ENCODE measurements at regions not wholly inside any gene's neighbourhood (a gene's known extent, or its start where the extent isn't known, plus 50 kb on each side); places are given as distances from the start of the nearest gene placed in this dataset.
"Not testable (repeated sequence)": the region's sequence is repeated elsewhere in the genome, so short reads cannot be mapped to it uniquely, and the experiment has no call there.

DNA sequence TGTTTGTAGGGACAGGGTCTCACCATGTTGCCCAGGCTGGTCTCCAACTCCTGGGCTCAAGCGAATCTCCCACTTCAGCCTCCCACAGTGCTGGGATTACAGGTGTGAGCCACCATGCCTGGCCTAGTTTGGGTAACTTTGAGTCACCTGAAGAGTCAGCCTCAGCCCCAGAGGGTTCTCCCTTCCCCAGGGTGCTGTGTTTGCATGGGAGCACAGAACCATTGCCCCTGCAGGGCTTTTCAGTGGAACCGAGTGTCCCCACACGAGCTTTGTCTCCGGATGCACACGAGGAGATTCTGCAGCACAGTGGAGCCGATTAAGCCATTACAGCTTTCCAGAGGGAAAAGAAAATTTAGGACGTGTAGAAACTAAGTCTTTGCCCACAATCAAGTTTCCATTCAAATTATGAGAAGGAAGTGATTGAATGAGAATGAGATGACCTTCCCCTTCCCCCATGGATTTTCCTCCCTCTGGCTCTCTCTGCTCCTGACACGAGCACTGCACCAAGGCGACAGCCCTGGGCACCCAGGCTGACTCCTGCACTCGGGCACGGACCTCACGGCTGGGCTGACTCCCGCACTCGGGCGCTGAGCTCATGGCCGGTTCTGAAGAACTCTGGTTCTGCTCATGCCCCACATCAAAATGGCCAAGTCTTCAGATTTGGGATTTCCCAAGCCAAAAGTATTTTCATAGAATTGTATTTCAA lies 81.8 kb downstream of the TTLL2 start:
- in situ Hi-C loops (cut with HindIII; ENCODE audit: low pct_ligation_motif_present, low pct_unique_long_range_greater_than_20kb, low sequenced_read_pairs); DNase-seq: not testable (repeated sequence)

DNA sequence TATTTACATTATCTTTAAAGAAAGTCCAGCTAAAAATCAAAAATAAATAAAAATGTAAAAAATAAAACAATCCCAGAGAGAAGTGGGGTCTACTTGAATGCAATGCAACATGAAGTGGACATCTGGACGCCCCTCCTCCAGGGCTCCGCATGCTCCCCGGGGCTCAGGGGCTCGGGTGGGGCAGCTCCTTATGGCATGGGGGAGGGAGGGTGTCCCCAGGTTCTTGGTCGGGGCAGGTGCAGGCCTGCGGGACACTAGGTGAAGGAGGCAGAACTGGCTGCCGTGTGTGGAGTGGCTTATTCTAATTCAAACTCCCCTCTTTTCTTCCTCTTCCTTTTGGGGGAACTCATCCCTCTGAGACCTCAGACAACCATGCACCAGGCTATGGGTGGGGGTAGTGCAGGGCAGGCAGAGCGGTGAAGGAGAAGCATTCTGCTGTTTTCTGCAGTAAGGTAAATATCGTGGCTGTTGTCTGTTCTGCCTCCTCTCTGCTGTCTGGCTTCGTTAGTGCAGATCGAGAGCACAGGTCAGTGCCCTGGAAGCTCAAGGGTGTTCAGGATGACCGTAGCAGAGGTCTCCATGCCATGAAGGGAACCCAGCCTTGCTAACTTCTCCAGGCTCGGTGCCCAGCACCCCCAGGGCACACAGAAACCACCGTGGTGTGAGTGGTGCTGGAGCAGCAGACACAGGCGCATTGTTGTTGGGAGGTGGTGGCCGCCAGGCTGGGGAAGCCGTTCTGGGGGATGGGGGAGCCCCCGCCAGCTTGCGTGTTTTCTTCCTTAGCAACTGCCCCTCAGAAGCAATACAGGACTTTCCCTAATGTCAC lies 82.6 kb downstream of the TTLL2 start:
- in situ Hi-C loops (cut with HindIII; ENCODE audit: low pct_ligation_motif_present, low pct_unique_long_range_greater_than_20kb, low sequenced_read_pairs): no loop called here
- DNase-seq: no peak

- in situ Hi-C loops (cut with HindIII; ENCODE audit: low pct_ligation_motif_present, low pct_unique_long_range_greater_than_20kb, low sequenced_read_pairs): no loop called here
- no peak for DNase-seq
Observed at GRCh38 chr6:167408235-167408869, 83.5 kb downstream of the TTLL2 start.

- in situ Hi-C loops (cut with HindIII; ENCODE audit: low pct_ligation_motif_present, low pct_unique_long_range_greater_than_20kb, low sequenced_read_pairs): no loop called here
- DNase-seq: no peak
Observed at GRCh38 chr6:167409079-167409478, 84.2 kb downstream of the TTLL2 start.

DNA sequence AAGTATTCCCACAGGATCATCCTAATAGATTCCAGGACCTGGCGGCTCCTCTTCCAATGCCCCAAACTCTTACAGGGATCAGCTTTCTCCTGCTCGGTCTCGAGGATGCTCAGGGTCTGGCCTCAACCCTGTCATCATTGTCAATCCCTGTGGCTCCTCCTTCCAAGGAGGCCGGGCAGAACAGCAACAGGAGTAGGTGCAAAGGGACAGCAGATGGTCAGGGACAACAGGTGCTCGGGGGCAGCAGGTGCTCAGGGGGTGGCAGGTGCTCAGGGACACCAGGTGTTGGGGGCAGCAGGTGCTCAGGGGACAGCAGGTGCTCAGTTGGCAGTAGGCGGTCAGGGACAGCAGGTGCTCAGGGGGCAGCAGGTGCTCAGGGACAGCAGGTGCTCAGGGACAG lies 84.8 kb downstream of the TTLL2 start:
- in situ Hi-C loops (cut with HindIII; ENCODE audit: low pct_ligation_motif_present, low pct_unique_long_range_greater_than_20kb, low sequenced_read_pairs): no loop called here
- DNase-seq: no peak

DNA sequence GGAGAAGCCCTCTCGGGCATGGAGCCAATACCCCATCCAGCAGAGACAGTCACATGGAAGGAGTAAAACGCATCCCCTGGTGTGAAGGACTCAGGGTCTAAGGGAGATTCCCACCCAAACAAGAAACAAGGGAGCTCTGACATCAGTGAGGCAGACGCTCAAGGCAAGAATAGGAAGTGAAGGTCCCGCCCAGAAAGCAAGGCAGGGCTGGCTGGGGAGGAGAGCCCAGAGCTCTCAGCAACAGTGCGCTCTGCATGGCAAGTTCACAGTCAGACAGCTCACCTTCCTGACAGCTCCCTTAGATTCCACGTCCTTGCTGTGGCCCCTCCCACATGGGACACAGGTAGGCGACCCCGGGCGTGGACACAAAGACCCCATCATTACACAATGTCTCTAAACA lies 85.6 kb downstream of the TTLL2 start:
- no peak for DNase-seq
- in situ Hi-C loops (cut with HindIII; ENCODE audit: low pct_ligation_motif_present, low pct_unique_long_range_greater_than_20kb, low sequenced_read_pairs): no loop called here

DNA sequence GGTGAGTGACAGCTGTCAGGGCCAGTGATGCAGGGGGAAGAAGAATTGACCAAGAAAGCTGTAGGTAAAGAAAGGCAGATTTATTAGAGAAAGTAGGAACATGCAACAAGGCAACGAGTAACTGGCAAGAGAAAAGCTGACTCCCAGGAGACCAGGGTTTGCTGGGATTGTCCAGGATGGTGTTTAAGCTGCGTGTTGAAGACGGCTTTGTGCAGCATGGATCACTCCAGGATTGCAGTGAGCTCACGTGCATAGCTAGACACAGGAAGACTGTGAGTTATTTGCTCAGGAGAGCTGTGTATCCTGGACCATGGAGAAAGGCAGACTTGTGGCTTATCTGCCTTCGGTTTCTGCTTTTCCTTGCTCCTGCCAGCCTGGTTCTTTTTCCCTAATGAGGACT lies 87.6 kb downstream of the TTLL2 start:
- no peak for DNase-seq
- in situ Hi-C loops (cut with HindIII; ENCODE audit: low pct_ligation_motif_present, low pct_unique_long_range_greater_than_20kb, low sequenced_read_pairs): no loop called here

GRCh38 chr6:167415441-167415961 lies 90.6 kb downstream of the TTLL2 start:
- in situ Hi-C loops (cut with HindIII; ENCODE audit: low pct_ligation_motif_present, low pct_unique_long_range_greater_than_20kb, low sequenced_read_pairs): no loop called here
- DNase-seq: no peak

- DNase-seq: no peak
- in situ Hi-C loops (cut with HindIII; ENCODE audit: low pct_ligation_motif_present, low pct_unique_long_range_greater_than_20kb, low sequenced_read_pairs): no loop called here
Observed at GRCh38 chr6:167416676-167417430, 92.0 kb downstream of the TTLL2 start.

GRCh38 chr6:167420177-167420576 lies 95.3 kb downstream of the TTLL2 start:
- DNase-seq: no peak
- in situ Hi-C loops (cut with HindIII; ENCODE audit: low pct_ligation_motif_present, low pct_unique_long_range_greater_than_20kb, low sequenced_read_pairs): no loop called here

DNA sequence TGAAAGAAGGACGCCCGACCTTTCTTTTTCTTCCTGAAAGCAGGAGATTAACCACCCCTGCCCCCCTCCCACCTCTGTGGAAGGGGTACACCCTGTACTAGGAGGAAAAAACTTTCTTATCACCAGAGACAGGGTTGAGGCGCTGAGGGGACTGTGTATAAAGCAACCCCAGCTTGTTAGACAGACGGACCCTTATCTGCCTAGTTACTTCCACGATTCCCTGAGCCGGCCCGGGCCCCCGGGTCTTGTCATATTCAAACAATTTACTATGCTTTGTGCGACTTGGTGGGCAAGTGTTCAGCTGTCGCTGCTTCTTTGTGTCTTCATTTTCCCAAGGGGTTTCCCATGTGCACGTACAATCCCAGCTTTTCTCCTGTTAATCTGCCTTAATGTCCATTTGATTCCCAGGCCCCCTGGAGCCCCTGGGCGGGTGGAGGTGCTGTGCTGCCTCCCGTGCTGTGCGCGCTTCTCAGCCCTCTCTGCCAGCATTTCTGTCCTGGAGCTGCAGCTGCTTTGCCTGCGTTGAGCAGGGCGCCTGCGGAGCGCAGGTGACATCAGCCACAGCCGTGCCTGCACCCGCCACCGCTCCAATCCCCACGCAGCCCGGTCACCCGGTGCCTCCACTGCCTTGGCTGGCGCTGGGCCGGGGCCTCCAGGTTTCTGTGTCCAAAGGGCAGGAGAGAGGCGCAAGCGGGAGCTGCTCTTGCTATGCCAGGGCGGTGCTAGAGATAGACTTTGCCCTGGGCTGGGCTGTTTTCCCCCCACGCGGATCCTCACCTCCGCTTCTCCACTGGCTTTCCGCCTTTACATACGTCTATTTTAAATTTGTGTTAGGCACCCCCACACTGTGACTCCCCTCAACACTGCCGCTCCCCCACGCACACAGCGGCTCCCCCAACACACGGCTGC lies 96.2 kb downstream of the TTLL2 start:
- DNase-seq: no peak
- in situ Hi-C loops (cut with HindIII; ENCODE audit: low pct_ligation_motif_present, low pct_unique_long_range_greater_than_20kb, low sequenced_read_pairs): no loop called here

DNA sequence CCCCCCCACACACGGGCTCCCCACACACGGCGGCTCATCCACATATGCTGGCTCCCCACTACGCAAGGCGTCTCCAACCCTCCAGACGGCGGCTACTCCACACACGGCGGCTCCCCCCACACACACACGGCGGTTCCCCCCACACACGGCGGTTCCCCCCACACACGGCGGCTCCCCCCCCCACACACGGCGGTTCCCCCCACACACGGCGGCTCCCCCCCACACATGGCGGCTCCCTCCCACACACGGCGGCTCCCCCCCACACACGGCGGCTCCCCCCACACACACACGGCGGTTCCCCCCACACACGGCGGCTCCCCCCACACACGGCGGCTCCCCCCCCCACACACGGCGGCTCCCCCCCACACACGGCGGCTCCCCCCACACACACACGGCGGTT lies 97.1 kb downstream of the TTLL2 start:
- in situ Hi-C loops (cut with HindIII; ENCODE audit: low pct_ligation_motif_present, low pct_unique_long_range_greater_than_20kb, low sequenced_read_pairs); DNase-seq: not testable (repeated sequence)

DNA sequence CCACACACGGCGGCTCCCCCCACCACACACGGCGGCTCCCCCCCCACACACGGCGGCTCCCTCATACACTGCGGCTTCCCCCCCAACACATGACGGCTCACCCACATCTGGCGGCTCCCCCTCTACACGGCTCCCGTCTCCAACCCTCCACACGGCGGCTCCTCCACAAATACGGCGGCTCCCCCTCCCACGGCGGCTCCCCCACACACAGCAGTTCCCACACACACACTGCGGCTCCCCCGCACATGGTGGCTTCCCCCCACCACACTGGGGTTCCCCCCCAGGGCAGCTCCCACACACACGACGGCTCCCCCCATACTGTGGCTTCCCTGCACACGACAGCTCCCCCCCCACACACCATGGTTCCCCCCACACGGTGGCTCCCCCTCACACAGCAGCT lies 98.0 kb downstream of the TTLL2 start:
- no peak for DNase-seq
- in situ Hi-C loops (cut with HindIII; ENCODE audit: low pct_ligation_motif_present, low pct_unique_long_range_greater_than_20kb, low sequenced_read_pairs): no loop called here

- DNase-seq: no peak
- in situ Hi-C loops (cut with HindIII; ENCODE audit: low pct_ligation_motif_present, low pct_unique_long_range_greater_than_20kb, low sequenced_read_pairs): no loop called here
Observed at GRCh38 chr6:167424060-167424673, 99.3 kb downstream of the TTLL2 start.

- in situ Hi-C loops (cut with HindIII; ENCODE audit: low pct_ligation_motif_present, low pct_unique_long_range_greater_than_20kb, low sequenced_read_pairs): no loop called here
- DNase-seq: no peak
Observed at GRCh38 chr6:167424700-167425099, 99.8 kb downstream of the TTLL2 start.

- in situ Hi-C loops (cut with HindIII; ENCODE audit: low pct_ligation_motif_present, low pct_unique_long_range_greater_than_20kb, low sequenced_read_pairs): no loop called here
Observed at GRCh38 chr6:167426084-167426483, 101.2 kb downstream of the TTLL2 start.

GRCh38 chr6:167426651-167427050 lies 101.8 kb downstream of the TTLL2 start:
- in situ Hi-C loops (cut with HindIII; ENCODE audit: low pct_ligation_motif_present, low pct_unique_long_range_greater_than_20kb, low sequenced_read_pairs): no loop called here

More at GRCh38 chr6:167426084-167426483, 101.2 kb downstream of the TTLL2 start:
- no peak for DNase-seq

More at GRCh38 chr6:167426651-167427050, 101.8 kb downstream of the TTLL2 start:
- DNase-seq: no peak
